Endothelial cell of umbilical vein (primary cell): ENCODE measurements at regions not wholly inside any gene's neighbourhood (a gene's known extent, or its start where the extent isn't known, plus 50 kb on each side); places are given as distances from the start of the nearest gene placed in this dataset.

ENCODE experiments used
- CTCF ChIP-seq, 2 donors: IDR thresholded peaks; 1 replicate in 1 of 2; 2 replicates in 1 of 2; pipeline ENCODE4 v1.5.1; 2011; ENCODE audit warnings: low read length in 2 of 2, mild to moderate bottlenecking in 2 of 2, moderate library complexity in 2 of 2, control low read depth in 1 of 2, inconsistent platforms in 1 of 2, low read depth in 1 of 2; ENCODE audit not compliant: insufficient read depth in 1 of 2; ENCODE audit errors: extremely low read depth in 1 of 2
- MYC ChIP-seq: IDR thresholded peaks from one replicate; pipeline ENCODE4 v1.6.1; 2011; ENCODE audit warnings: mild to moderate bottlenecking, low read depth, low read length

- TF ChIP-seq MYC (no peak), CTCF (IDR thresholded peaks at IDR 0.05; ENCODE audit: extremely low read depth in 1 of 2, insufficient read depth in 1 of 2, low read depth in 1 of 2, low read length in 2 of 2) (no peak)
Measured at GRCh38 chr10:2038036-2038435, 300.7 kb upstream of the ADARB2 start.
